ENCODE measurements at regions not wholly inside any gene's neighbourhood (a gene's known extent, or its start where the extent isn't known, plus 50 kb on each side); places are given as distances from the start of the nearest gene placed in this dataset.

- TF ChIP-seq POLR2A (IDR thresholded peaks at IDR 0.05) (no peak), CTCF (IDR thresholded peaks at IDR 0.05) (no peak)
Measured at GRCh38 chr14:58862416-58863160, 224.8 kb downstream of the DACT1 start.
